IMR-90 (cell line): ENCODE measurements at regions not wholly inside any gene's neighbourhood (a gene's known extent, or its start where the extent isn't known, plus 50 kb on each side); places are given as distances from the start of the nearest gene placed in this dataset.

Experiments used
- ATAC-seq: fragments of 200-7000 bp; cut with Tn5 transposase; 2 replicates; pipeline ENCODE4 v1.9.1; 2020; ENCODE audit warnings: low read depth, mild to moderate bottlenecking, moderate library complexity
- BruUV-seq: library from RNA; stranded (reverse); fragments of 400-500 nt; replicated peaks from 2 replicates; lab custom pipeline; 2021; lab: Mats Ljungman, UMichigan
- CTCF ChIA-PET: fragments of 300-600 bp; formaldehyde crosslinking; extraction: SDS; loops from one replicate; lab custom pipeline; 2021; ENCODE audit warnings: antibody characterized with exemption; lab: Yijun Ruan, JAX
- POLR2A ChIA-PET: fragments of 300-600 bp; sonication (Branson Sonifier 250); formaldehyde crosslinking; loops from one replicate; lab custom pipeline; 2022; ENCODE audit warnings: antibody characterized with exemption; ENCODE audit not compliant: unreplicated experiment; lab: Charles Lee
- DNase-seq: peaks from one replicate; pipeline ENCODE4 v3.0.0; 2013
- H2AFZ ChIP-seq: replicated peaks from 2 replicates; pipeline ENCODE3; 2013; ENCODE audit warnings: low read length, mild to moderate bottlenecking; ENCODE audit not compliant: poor library complexity
- H2AK5ac ChIP-seq: 2 replicates; pipeline ENCODE4 v1.6.1; 2013; ENCODE audit warnings: low read depth, low read length, inconsistent platforms
- H2AK9ac ChIP-seq: replicated peaks from 2 replicates; pipeline ENCODE3; 2013; ENCODE audit warnings: mild to moderate bottlenecking, low read depth, low read length, moderate library complexity; ENCODE audit not compliant: poor library complexity
- H2BK120ac ChIP-seq: 2 replicates; pipeline ENCODE4 v1.6.1; 2013; ENCODE audit warnings: low read depth, low read length, inconsistent platforms
- H2BK15ac ChIP-seq: 3 replicates; pipeline ENCODE4 v1.6.1; 2013; ENCODE audit warnings: low read depth, low read length, inconsistent platforms
- H2BK20ac ChIP-seq: 2 replicates; pipeline ENCODE4 v1.6.1; 2013; ENCODE audit warnings: low read depth, mild to moderate bottlenecking, inconsistent platforms, low read length, moderate library complexity
- H2BK5ac ChIP-seq: 2 replicates; pipeline ENCODE4 v1.6.1; 2013; ENCODE audit warnings: mild to moderate bottlenecking, low read depth, low read length, inconsistent platforms; ENCODE audit not compliant: poor library complexity, severe bottlenecking
- H3K14ac ChIP-seq: replicated peaks from 2 replicates; pipeline ENCODE4 v1.6.1; 2013; ENCODE audit warnings: low read depth, low read length, inconsistent platforms
- H3K18ac ChIP-seq: 2 replicates; pipeline ENCODE4 v1.6.1; 2013; ENCODE audit warnings: low read depth, low read length, control low read depth
- H3K23ac ChIP-seq: 2 replicates; pipeline ENCODE4 v1.6.1; 2013; ENCODE audit warnings: low read depth, low read length, inconsistent platforms
- H3K27ac ChIP-seq: 2 replicates; pipeline ENCODE4 v1.5.1; 2013; ENCODE audit warnings: mild to moderate bottlenecking, control low read depth, low read length; ENCODE audit not compliant: insufficient read depth
- H3K27me3 ChIP-seq: 2 replicates; pipeline ENCODE4 v1.6.1; 2013; ENCODE audit warnings: low read length; ENCODE audit not compliant: control insufficient read depth, insufficient read depth
- H3K36me3 ChIP-seq: 2 replicates; pipeline ENCODE4 v1.6.1; 2013; ENCODE audit warnings: low read length, mixed read lengths; ENCODE audit not compliant: control insufficient read depth, insufficient read depth
- H3K4ac ChIP-seq: 2 replicates; pipeline ENCODE4 v1.6.1; 2013; ENCODE audit warnings: low read depth, low read length, inconsistent platforms
- H3K4me1 ChIP-seq: 2 replicates; pipeline ENCODE4 v1.6.1; 2013; ENCODE audit warnings: low read length, mixed read lengths; ENCODE audit not compliant: control insufficient read depth, insufficient read depth
- H3K4me2 ChIP-seq: 2 replicates; pipeline ENCODE4 v1.6.1; 2013; ENCODE audit warnings: low read depth, mild to moderate bottlenecking, control low read depth, low read length, moderate library complexity
- H3K4me3 ChIP-seq: 2 replicates; pipeline ENCODE4 v1.5.1; 2013; ENCODE audit warnings: low read depth, mild to moderate bottlenecking, control low read depth, low read length, moderate library complexity; ENCODE audit not compliant: insufficient read depth
- H3K56ac ChIP-seq: 2 replicates; pipeline ENCODE4 v1.6.1; 2013; ENCODE audit warnings: low read length, inconsistent platforms; ENCODE audit not compliant: insufficient read depth; ENCODE audit errors: extremely low read depth
- H3K79me1 ChIP-seq, 2 experiments: 2 replicates each; pipeline ENCODE4 v1.6.1; 2013; ENCODE audit warnings: low read length in 2 of 2, inconsistent platforms in 1 of 2, low read depth in 1 of 2
- H3K9ac ChIP-seq: 2 replicates; pipeline ENCODE4 v1.6.1; 2013; ENCODE audit warnings: low read depth, low read length, control low read depth
- H3K9me1 ChIP-seq: 2 replicates; pipeline ENCODE4 v1.6.1; 2013; ENCODE audit warnings: low read length, inconsistent platforms; ENCODE audit not compliant: insufficient read depth
- H3K9me3 ChIP-seq: 2 replicates; pipeline ENCODE4 v1.6.1; 2013; ENCODE audit warnings: low read length; ENCODE audit not compliant: control insufficient read depth, insufficient read depth
- H4K20me1 ChIP-seq: 2 replicates; pipeline ENCODE4 v1.6.1; 2013; ENCODE audit warnings: low read length, inconsistent platforms; ENCODE audit not compliant: insufficient read depth
- H4K5ac ChIP-seq: 2 replicates; pipeline ENCODE4 v1.6.1; 2013; ENCODE audit warnings: mild to moderate bottlenecking, low read depth, low read length, control low read depth
- H4K8ac ChIP-seq, 2 experiments: 2 replicates each; pipeline ENCODE4 v1.6.1; 2013; ENCODE audit warnings: low read depth in 2 of 2, low read length in 2 of 2, control low read depth in 1 of 2, inconsistent platforms in 1 of 2
- H4K91ac ChIP-seq: 2 replicates; pipeline ENCODE4 v1.6.1; 2013; ENCODE audit warnings: low read depth, low read length, inconsistent platforms; ENCODE audit not compliant: insufficient read depth
- CEBPB ChIP-seq: IDR thresholded peaks from 2 replicates; pipeline ENCODE4 v1.6.1; 2012; ENCODE audit warnings: low read depth, low read length, improper control_type of control experiment
- FOS ChIP-seq: fragments of 150-350 bp; IDR thresholded peaks from 2 replicates; pipeline ENCODE4 v1.6.1; 2016; ENCODE audit warnings: low read depth, low read length
- MAFK ChIP-seq: IDR thresholded peaks from 2 replicates; pipeline ENCODE4 v1.6.1; 2012; ENCODE audit warnings: low read depth, low read length, improper control_type of control experiment
- MXI1 ChIP-seq: IDR thresholded peaks from 2 replicates; pipeline ENCODE4 v1.6.1; 2012; ENCODE audit warnings: low read depth, mild to moderate bottlenecking, low read length, moderate library complexity, borderline replicate concordance
- NFE2L2 ChIP-seq: fragments of 150-350 bp; IDR thresholded peaks from 2 replicates; pipeline ENCODE4 v1.6.1; 2016; ENCODE audit warnings: low read depth, mild to moderate bottlenecking, low read length
- SMC3 ChIP-seq: fragments of 150-350 bp; IDR thresholded peaks from 2 replicates; pipeline ENCODE4 v1.6.1; 2016; ENCODE audit warnings: low read depth, mild to moderate bottlenecking, antibody characterized with exemption, low read length, moderate library complexity
- WGBS, 2 experiments: methylation state at CpG; one replicate each; pipeline versions ENCODE4 v1.1.5 to v1.1.7; 2013; ENCODE audit warnings: missing lambda C conversion rate in 2 of 2; ENCODE audit not compliant: insufficient read length in 1 of 2; ENCODE audit errors: extremely low coverage in 2 of 2; 5-methylcytosine and 5-hydroxymethylcytosine counted together
- dilution Hi-C: fragments of 300-500 bp; cut with HindIII; formaldehyde crosslinking; loops from one replicate; pipeline ENCODE4 v1.14.3; 2018; ENCODE audit warnings: low sequenced_read_pairs; ENCODE audit not compliant: unreplicated experiment
- in situ Hi-C: fragments of 300-500 bp; cut with MboI; formaldehyde crosslinking; loops from 3 replicates; pipeline ENCODE4 v1.14.3; 2019; ENCODE audit warnings: low sequenced_read_pairs, inconsistent platforms, mixed read lengths
- intact Hi-C: fragments of 100-400 bp; cut with micrococcal nuclease; formaldehyde crosslinking; loops from 2 replicates; pipeline ENCODE4 v1.10.0; 2022
- TF ChIP-seq, protein P1 (sequence below): fragments of 150-350 bp; IDR thresholded peaks from 2 replicates; pipeline ENCODE4 v1.6.1; 2016; ENCODE audit warnings: low read depth, mild to moderate bottlenecking, low read length, moderate library complexity, borderline replicate concordance

DNA sequence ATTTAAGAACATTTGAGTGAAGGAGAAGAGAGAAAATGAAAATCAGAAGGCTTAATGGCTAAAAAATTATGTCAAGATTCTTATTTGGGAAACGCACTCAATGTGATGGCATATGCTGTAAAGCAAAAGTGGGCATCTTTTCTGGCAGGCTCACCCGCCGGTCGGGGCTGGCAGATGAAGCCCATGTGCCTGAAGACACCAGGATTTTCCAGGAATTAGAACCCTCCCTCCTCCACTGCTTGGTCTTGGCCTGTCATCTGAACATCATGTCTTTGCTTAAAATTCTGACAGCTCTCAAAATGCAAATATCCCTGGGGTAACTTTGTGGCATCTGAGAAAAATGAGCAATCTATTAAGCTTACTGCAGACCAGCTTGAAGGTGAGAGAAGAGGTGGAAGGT is 337.9 kb downstream of the IRX1 start:
- H3K79me1 ChIP-seq: no peaks in the 10 kb centered on the region
- no TSS peak for BruUV-seq
- intact Hi-C loops: no loop called here
- no peak overlapping the region for H4K8ac ChIP-seq
- no peak overlapping the region for H2BK120ac ChIP-seq
- H3K14ac ChIP-seq: no peak overlapping the region
- no peak overlapping the region for H2BK5ac ChIP-seq
- WGBS, 2 experiments: no CpG with 5 or more reads among the region's 4 CpGs
- H3K36me3 ChIP-seq: no peaks in the 10 kb centered on the region
- no peak overlapping the region for H4K91ac ChIP-seq
- H3K9me3 ChIP-seq: peaks cover 19% of the 10 kb centered on the region
- no peak overlapping the region for H2AFZ ChIP-seq
- no peak overlapping the region for H3K4me3 ChIP-seq
- no peaks in the 10 kb centered on the region for H4K20me1 ChIP-seq
- DNase-seq: no peak
- H3K9ac ChIP-seq: no peak overlapping the region
- no peak overlapping the region for H2AK5ac ChIP-seq
- no peak for ATAC-seq
- H3K27ac ChIP-seq: no peak overlapping the region
- H3K9me1 ChIP-seq: no peaks in the 10 kb centered on the region
- H3K27me3 ChIP-seq: no peaks in the 10 kb centered on the region
- no peak overlapping the region for H3K56ac ChIP-seq
- H3K4me2 ChIP-seq: no peak overlapping the region
- no peak overlapping the region for H3K23ac ChIP-seq
- ChIA-PET CTCF (no interaction called here), POLR2A (no interaction called here)
- H2AK9ac ChIP-seq: no peak overlapping the region
- in situ Hi-C loops: no loop called here
- H2BK15ac ChIP-seq: no peak overlapping the region
- no peak overlapping the region for H3K18ac ChIP-seq
- dilution Hi-C loops: no loop called here
- no peak for TF ChIP-seq CEBPB
- TF ChIP-seq NFE2L2: no peak
- TF ChIP-seq, protein P1, sequence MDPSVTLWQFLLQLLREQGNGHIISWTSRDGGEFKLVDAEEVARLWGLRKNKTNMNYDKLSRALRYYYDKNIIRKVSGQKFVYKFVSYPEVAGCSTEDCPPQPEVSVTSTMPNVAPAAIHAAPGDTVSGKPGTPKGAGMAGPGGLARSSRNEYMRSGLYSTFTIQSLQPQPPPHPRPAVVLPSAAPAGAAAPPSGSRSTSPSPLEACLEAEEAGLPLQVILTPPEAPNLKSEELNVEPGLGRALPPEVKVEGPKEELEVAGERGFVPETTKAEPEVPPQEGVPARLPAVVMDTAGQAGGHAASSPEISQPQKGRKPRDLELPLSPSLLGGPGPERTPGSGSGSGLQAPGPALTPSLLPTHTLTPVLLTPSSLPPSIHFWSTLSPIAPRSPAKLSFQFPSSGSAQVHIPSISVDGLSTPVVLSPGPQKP: no peak
- TF ChIP-seq FOS: no peak
- TF ChIP-seq SMC3: no peak
- no peak for TF ChIP-seq MXI1
- TF ChIP-seq MAFK: no peak
- H3K4ac ChIP-seq: no peak overlapping the region
- H2BK20ac ChIP-seq: no peak overlapping the region
- H4K5ac ChIP-seq: no peak overlapping the region
- H3K4me1 ChIP-seq: no peaks in the 10 kb centered on the region
